Fibroblast of skin of abdomen (primary cell): ENCODE measurements at regions not wholly inside any gene's neighbourhood (a gene's known extent, or its start where the extent isn't known, plus 50 kb on each side); places are given as distances from the start of the nearest gene placed in this dataset.

Experiments used
- DNase-seq: peaks from one replicate; pipeline ENCODE4 v3.0.0-alpha.2; 2013

GRCh38 chr14:98997526-98998205, 274.3 kb downstream of the BCL11B start:
- no peak for DNase-seq

DNA sequence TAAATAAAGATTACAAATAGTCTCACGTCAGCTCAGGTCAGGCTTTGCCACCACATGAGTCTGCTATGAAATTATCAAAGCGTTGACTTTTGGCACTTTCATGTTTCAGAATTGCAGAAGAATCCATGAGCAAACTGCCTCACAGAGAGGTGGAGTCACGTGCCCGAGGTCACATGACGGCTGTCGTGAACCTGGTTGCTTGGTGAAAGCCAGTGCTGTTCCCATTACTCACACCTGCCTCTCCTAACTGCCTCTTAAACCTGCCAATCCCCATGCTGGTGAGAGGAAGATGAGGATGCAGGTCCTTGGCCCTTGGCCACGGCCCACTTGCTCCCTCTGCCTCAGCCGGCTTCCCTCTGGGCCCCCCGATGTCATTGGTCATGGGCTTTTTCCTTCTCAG, 272.7 kb downstream of the BCL11B start:
- no peak for DNase-seq

DNA sequence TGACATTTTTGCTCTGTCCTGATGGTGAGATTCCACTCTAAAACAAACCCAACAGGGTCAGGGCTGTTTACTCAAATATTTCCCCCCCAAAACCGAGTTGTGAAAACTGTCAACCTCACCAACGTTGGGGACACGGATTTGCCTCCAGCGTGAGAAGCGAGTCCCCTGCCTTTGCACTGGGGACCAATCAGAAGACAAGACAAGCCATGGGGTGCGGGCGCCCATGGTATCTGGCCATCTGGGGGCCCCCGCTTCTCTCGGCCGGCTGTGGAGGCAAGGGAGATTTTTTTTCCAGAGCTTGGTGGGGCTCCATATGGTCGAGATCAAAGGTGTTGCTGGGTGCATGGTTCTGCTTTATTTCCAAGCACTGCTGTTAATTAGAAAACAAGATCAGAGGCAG, 272.1 kb downstream of the BCL11B start:
- DNase-seq = no peak

DNA sequence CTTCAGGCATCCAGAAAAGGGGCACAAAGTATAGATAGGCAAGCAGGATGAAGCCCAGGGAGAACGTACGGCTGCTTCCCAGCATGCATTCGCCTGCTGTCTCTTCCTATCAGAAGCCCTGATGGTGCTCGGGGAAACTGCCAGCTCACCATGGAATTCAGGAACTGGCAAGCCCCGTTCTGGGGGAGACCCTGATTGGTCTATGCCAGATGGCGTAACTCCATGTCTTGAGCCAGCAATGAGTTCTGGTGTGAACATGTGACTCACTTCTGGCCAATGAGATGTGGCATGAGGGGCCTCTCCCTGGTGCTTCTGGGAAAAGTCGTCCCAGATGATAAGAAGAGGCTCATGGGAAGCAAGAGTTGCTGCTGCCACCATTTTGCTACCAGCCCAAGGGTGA, 270.8 kb downstream of the BCL11B start:
- DNase-seq = no peak

DNA sequence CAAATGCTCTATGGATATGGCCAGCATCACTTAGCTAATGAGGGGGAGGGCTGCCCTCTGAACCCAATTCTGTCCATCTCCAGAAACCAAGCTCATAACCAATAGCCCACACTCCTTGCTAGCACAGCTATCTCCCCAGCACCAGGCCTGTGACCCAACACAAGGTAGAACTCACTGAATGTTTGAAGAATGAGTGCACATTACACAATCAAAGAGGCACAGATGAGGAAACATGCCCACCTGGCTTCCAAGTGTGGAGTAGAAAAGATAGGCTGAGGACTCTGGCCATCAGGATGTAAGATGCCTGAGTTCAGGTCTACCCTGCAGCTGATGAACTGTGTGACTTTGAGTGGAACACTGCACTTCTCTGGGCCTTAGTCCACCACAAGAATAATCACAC, 268.4 kb downstream of the BCL11B start:
- DNase-seq = no peak

- no peak for DNase-seq
These were observed 267.9 kb downstream of the BCL11B start for GRCh38 chr14:99004112-99004511.

DNA sequence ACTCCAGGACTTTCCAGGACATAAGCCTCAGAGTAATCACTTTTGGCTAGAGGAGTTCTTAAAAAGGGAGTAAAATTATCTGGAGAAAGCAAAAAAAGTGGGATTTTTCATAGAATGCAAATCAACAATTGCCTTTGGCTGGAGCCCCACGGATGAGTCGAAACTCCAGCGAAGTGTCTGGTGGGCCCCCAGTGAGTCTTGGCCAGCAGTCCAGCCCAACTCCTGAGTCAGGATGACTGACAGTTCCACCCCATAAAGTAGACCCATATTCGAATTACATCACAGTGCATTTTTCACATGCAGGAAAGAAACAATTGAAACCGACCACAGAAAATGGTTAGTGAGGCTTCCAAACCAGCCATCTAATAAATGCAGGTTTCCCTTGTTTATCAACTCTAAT, 265.7 kb downstream of the BCL11B start:
- DNase-seq = peak; percentile 76

- no peak for DNase-seq
These were observed 264.2 kb downstream of the BCL11B start for GRCh38 chr14:99007795-99008194.

GRCh38 chr14:99009871-99010270, 262.1 kb downstream of the BCL11B start:
- DNase-seq = no peak

DNA sequence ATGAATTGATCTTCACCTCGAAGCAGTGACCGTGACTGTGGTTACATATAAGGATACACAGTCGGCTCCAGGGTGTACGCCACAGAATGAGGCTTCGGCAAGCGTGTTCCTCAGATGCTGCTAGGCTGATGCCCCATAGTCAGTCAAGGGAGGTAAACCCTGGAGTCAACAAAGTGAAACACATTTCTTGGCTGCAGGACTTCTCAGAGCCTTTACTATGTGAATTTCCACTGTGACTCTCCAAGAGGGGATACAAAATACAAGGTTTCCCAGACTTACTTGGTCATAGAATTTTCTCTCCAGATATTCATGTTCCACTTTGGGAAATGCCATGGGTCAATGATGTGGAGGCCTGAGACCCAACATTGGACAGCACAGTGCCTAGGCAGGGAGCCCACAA, 260.6 kb downstream of the BCL11B start:
- no peak for DNase-seq

DNA sequence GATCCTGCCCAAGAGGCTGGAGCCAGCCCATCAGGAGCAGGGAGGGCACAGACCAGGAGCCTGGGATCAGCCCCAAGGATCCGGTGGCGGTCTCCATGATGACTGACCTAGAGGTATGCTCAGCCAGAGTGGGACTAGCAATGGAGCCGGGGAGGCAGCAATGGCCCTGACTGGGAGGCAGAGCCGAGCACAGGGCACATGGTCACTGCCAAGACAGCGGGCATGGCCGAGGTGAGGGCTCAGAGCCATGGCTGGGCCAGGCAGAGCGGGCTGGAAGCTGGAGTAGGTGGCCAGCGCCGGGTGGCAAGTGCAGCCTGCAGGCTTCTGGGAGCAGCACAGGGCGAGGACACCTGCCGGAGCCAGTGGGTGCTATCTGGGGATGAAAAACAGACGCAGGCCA, 259.3 kb downstream of the BCL11B start:
- no peak for DNase-seq

DNA sequence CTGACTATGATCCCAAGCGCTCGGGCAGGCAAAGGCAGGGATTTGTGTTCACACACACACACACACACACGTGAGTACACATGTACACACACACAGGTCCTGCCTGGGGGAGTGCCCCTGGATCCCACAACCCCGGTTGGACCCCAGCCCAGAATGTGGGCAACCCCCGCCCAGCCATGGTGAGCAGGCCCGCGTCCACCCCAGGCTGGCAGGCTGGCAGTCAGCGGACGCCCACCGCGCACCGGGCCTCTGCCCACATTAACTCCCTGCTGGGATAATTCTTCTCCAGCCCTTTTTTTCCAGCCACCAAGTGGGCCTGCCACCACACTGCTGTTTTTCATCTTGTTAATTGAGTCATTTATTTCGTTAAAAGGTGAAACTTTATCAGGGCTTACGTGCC, 256.2 kb downstream of the BCL11B start:
- DNase-seq = no peak

DNA sequence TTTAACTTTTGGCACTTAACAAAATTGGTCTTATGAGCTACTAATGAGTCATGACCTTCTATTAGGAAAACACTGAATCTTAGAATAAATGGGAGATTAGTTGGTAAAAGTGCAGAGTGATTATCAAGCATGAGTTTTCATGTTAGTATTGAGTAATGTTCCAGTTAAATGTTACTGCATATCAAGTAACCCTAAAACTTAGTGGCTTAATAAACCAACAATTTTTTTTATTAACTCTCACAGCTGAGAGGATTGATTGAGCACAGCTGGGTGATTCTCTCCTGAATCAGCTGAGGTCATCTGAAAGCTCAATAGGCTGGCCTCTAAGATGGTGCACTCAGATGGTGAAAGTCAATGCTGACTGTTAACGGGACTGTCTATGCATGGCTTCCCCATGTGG, 248.6 kb downstream of the BCL11B start:
- no peak for DNase-seq

GRCh38 chr14:99024926-99025325, 247.1 kb downstream of the BCL11B start:
- no peak for DNase-seq

- DNase-seq = no peak
These were observed 246.6 kb downstream of the BCL11B start for GRCh38 chr14:99025418-99025817.

DNA sequence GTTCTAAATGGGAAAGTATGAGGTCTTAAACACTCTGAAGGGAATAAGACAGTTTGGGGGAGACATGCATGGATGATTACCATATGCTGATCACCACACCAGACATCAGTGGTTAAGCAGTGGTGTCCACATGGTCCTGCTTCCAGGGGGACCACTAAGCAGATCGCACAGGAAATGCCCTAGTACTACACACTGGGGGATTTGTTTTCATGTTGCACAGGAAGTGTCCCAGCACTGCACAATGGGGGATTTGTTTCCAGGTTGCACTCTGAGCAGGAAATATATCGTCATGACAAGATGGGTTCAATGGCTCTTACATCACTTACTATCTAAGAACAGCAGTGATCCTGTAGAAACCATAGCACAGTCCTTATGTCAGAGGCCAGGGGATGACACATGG, 245.5 kb downstream of the BCL11B start:
- peak; percentile 22 for DNase-seq

- no peak for DNase-seq
These were observed 244.0 kb downstream of the BCL11B start for GRCh38 chr14:99028041-99028440.

GRCh38 chr14:99028521-99028920, 243.5 kb downstream of the BCL11B start:
- no peak for DNase-seq

- DNase-seq = no peak
These were observed 242.7 kb downstream of the BCL11B start for GRCh38 chr14:99029145-99029915.

DNA sequence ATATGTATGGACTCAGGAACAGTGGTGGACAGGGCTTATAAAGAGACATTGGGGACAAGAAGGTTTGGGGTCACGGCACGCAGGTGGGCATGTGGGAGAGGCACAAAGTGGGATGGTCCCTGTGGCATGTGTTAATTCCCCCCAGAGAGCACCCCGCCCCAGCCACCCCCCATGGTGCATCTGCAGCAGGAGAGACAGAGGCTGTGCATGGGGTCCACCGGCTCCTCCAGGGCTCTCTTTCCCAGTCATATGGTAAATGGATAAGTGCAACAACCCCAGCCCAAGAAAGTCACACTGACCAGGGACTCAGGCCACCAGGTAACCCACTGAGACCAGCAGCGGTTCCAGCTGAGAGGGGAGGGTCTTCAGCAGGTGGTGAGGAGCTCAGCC, 242.1 kb downstream of the BCL11B start:
- DNase-seq = no peak

DNA sequence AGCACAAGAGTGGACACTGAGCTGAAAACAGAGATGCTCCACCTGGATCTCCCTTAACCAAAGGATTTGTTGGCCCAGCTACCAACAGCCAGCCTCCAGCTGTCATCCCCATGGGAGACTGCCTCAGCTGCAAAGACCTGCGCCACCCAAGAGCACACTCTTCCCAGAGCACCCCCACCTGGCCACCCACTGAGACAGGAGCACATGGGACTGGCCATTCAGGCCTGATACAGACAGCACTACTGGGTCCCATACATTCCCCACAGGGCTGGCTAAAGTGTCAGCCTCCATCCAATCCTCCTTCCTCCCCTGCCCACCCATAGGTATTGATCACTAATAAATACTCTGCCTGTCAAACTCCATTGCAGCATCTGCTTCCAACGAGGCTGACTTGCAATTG, 241.5 kb downstream of the BCL11B start:
- no peak for DNase-seq

- DNase-seq = no peak
These were observed 239.2 kb downstream of the BCL11B start for GRCh38 chr14:99032759-99033158.

GRCh38 chr14:99033951-99034350, 238.0 kb downstream of the BCL11B start:
- no peak for DNase-seq

DNA sequence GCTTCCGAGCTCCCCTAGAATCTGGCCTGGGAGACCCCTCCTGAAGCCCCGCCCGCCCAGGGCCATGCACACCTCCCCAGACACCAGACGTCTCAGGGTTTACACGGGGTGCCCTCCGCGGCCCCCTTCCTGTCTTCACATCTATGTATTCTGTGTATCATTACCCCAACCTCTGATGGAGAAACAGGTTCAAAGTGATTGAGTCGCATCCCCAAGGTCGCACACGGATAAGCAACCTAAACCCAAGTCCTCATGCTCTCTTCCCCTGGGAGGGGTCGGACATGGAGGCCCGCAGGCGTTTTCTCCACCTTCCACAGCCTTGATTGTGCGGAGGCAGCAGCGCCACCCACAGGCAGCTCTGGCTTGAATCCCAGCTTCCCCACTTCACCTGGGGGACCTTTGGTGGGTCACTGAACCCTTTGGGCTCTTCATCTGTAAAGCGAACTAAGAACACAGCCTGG, 237.3 kb downstream of the BCL11B start:
- DNase-seq = no peak
